AG04449 (cell line): ENCODE measurements at regions not wholly inside any gene's neighbourhood (a gene's known extent, or its start where the extent isn't known, plus 50 kb on each side); places are given as distances from the start of the nearest gene placed in this dataset.
A peak's percentile ranks its signal among the peaks of the same experiment; 100 is the strongest.

ENCODE experiments used
- CTCF ChIA-PET: fragments of 350-600 bp; formaldehyde crosslinking; extraction: SDS; loops from one replicate; lab custom pipeline; 2021; ENCODE audit warnings: antibody characterized with exemption; lab: Yijun Ruan, JAX
- POLR2A ChIA-PET: fragments of 400-600, 350-600 bp; formaldehyde crosslinking; extraction: SDS; loops from one replicate; lab custom pipeline; 2020; ENCODE audit warnings: antibody characterized with exemption, inconsistent platforms; lab: Yijun Ruan, JAX
- DNase-seq: peaks from one replicate; pipeline ENCODE4 v3.0.0-alpha.2; 2010; ENCODE audit warnings: low read depth, low spot score
- H3K4me3 ChIP-seq: 2 replicates; pipeline ENCODE4 v1.5.1; 2011; ENCODE audit warnings: low read depth, mild to moderate bottlenecking, control low read depth, low read length
- CTCF ChIP-seq: IDR thresholded peaks from one replicate; pipeline ENCODE4 v1.5.1; 2011; ENCODE audit warnings: mild to moderate bottlenecking, moderate library complexity, low read length, control low read depth, inconsistent platforms; ENCODE audit not compliant: insufficient read depth; ENCODE audit errors: missing control alignments

- CTCF ChIA-PET: no interaction called here
- no peak for DNase-seq
- TF ChIP-seq CTCF: no peak
- POLR2A ChIA-PET: no interaction called here
- H3K4me3 ChIP-seq: no peak overlapping the region
Observed at GRCh38 chr4:171002246-171002645, 811.0 kb upstream of the GALNTL6 start.

- no peak overlapping the region for H3K4me3 ChIP-seq
- ChIA-PET CTCF (no interaction called here), POLR2A (no interaction called here)
- no peak for DNase-seq
- peak; percentile 36 for TF ChIP-seq CTCF
Observed at GRCh38 chr4:170990989-170991589, 822.1 kb upstream of the GALNTL6 start.

GRCh38 chr4:170988446-170988845 is 824.8 kb upstream of the GALNTL6 start:
- TF ChIP-seq CTCF: no peak
- no peak for DNase-seq
- no peak overlapping the region for H3K4me3 ChIP-seq
- POLR2A ChIA-PET: no interaction called here
- CTCF ChIA-PET: no interaction called here

GRCh38 chr4:170979736-170980135 is 833.5 kb upstream of the GALNTL6 start:
- POLR2A ChIA-PET: no interaction called here
- CTCF ChIA-PET: no interaction called here
- no peak for TF ChIP-seq CTCF
- no peak overlapping the region for H3K4me3 ChIP-seq
- DNase-seq: no peak

GRCh38 chr4:170978990-170979389 is 834.2 kb upstream of the GALNTL6 start:
- CTCF ChIA-PET: no interaction called here
- no peak overlapping the region for H3K4me3 ChIP-seq
- TF ChIP-seq CTCF: no peak
- DNase-seq: no peak
- POLR2A ChIA-PET: no interaction called here

GRCh38 chr4:170949084-170949483 is 859.3 kb upstream of the AADAT start:
- ChIA-PET POLR2A (no interaction called here), CTCF (no interaction called here)
- no peak overlapping the region for H3K4me3 ChIP-seq
- DNase-seq: no peak
- no peak for TF ChIP-seq CTCF
